Middle frontal gyrus (tissue), 1 donor: ENCODE measurements at regions not wholly inside any gene's neighbourhood (a gene's known extent, or its start where the extent isn't known, plus 50 kb on each side); places are given as distances from the start of the nearest gene placed in this dataset.
"Not testable (repeated sequence)": the region's sequence is repeated elsewhere in the genome, so short reads cannot be mapped to it uniquely, and the experiment has no call there.

Source experiments
- DNase-seq: peaks from one replicate; pipeline ENCODE4 v3.0.0-alpha.2; 2015; ENCODE audit warnings: low spot score; ENCODE audit errors: extremely low spot score

DNA sequence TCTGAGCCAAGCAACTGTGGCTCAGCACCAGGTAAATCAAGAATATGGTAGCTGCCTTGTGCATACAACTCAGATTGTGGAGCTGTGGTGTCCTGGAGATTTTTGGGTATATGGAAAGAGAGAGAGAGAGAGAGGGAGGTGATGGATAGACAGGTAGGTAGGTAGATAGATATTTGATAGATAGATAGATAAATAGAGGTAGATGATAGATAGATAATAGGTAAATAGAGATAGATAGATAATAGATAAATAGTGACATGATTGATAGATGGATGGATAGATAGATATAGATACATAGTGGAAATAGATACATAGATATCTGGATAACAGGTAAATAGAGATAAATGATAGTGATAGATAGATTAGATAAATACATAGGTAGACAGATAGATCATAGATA lies 206.3 kb downstream of the KLF6 start:
- DNase-seq, result no peak

DNA sequence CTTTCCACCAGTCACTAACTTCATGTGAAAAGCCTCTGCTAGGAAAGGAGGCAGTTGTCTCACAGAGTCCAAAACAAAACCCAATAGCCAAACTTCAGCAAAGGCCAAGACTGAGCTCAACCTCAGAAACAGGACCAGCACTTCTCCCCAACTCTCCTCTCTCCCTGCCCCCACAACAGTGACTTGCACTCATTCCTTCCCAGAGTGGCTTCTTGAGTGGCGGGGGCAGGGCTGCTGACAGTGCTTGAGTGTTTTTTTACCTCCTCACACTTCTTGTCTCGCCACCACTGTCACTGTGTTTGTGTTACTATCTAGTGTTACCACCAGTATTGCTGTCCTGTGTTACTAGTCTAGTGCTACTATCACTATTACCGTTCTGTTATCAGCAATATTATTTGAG lies 206.8 kb downstream of the KLF6 start:
- DNase-seq, result no peak

DNA sequence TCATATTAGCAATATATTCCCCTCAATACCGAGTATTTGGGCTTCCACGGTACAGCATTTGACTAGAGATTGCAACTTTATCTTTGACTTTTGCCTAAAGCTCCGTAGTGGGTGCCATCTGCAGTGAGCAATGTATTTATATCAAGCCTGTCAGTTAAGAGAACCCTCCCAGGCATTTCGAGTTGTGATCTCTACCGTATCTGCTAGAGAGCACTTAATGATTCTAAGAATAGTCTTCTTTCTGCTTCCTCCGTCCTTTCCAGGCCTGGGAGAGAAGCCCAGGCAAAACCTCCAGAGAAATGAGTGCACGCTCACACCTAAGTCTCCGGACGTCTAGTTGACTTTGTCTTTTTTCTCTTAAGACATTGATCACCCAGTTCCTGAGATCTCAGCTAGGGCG lies 210.6 kb downstream of the KLF6 start:
- DNase-seq, result no peak

DNA sequence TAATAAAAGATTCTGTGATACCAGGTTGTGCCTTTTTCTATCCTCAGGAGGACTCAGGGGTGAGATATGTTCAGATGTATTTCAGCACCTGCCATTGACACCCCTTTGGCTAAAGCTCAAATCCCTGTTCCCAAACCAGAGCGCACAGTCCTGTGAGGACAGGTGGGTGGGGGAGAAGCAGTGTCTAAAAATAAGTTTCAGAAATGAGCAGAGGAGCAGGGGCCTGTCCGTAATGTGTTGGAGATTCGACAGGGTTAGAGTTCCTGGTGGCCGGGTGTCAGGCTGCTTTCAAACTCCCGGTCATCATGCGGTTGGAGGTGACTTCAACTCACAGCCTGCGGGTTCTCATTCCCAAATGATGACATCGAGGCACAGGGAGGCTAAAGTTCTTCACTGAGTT lies 211.5 kb downstream of the KLF6 start:
- no peak for DNase-seq

GRCh38 chr10:3571310-3571825 lies 213.6 kb downstream of the KLF6 start:
- no peak for DNase-seq

- no peak for DNase-seq
These were observed 214.1 kb downstream of the KLF6 start for GRCh38 chr10:3570855-3571266.

DNA sequence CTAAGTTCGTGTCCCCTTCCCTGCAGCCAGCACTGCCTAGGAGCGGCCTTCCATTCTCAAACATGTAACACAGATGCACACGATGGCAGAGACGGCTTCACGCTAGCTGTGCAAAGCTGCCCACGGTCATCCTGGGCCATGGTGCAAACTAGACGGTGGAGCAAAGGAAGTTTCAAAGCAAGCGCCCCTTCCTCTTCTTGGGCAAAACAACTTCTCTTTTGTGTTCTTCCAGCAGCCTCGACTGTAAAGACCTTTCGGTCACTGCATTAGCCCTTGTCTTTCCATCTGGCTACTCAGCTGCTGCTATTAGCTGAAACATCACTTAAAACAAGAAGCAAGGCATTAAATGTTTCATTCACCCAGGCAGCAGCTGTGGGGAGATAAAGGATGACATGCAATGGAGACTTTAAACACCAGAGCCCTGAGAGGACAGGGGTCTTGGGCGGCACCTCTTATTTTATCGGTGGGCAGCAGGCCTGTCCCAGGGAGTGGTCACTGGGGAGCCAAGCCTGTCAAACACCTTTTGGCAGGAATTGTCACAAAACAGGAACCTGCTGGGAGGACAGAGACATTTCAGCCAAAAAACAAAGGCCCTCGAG lies 214.8 kb downstream of the KLF6 start:
- no peak for DNase-seq

- no peak for DNase-seq
These were observed 216.0 kb downstream of the KLF6 start for GRCh38 chr10:3568983-3569382.

DNA sequence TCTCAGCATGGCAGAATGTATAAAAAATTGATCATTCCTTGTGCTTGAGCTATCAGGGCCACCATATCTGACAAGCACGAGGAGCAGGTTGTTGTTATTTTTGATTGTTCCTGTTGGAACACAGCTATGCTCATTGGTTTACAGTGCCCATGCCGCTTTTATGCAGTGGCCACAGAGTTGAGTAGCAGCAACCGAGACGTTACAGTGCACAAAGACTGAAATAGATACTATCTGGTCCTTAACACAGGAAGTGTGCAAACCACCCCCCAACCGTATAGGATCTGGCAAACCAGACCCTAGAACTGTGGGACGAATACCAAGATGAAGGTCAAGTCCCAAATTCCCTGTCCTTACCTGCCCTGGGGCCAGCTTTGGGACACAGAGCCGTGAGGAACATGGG lies 216.6 kb downstream of the KLF6 start:
- no peak for DNase-seq

- DNase-seq, result no peak
These were observed 217.6 kb downstream of the KLF6 start for GRCh38 chr10:3567291-3567963.

DNA sequence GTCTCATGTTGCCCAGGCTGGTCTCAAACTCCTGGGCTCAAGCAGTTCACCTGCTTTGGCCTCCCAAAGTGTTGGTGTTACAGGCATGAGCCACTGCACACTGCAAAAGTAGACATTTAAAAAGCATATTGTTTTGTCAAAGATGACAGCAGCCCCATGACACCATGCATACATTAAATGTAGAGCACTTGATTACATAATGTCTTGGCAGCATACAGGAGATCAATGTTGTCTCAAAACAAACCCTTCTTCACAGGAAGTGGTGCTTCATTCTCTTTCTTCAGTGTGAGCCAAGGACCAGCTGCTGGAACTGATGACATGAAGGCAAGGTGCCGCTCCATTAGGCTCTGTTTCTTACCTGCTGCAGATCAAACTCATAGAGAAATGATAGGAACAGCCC lies 218.4 kb downstream of the KLF6 start:
- DNase-seq, result no peak

- no peak for DNase-seq
These were observed 220.5 kb downstream of the KLF6 start for GRCh38 chr10:3564346-3565002.

DNA sequence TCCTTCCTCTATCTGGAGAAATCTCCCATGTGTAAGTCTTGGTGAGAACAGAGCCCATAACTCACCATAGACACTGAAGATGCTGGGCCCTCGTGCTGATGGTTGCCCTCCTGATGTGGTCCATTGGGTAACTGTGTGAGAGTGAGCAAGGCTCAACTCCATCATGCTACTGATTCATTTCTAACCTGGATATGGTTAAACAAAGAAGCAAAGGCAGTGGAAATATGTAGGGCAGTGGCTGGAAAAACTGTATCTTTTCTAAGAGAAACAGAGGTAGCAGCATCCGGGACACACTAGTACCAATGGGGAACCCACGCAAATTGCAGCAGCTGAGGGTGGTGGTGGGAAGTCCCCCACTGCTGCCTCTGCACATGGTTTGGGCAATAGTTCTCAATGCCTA lies 221.7 kb downstream of the KLF6 start:
- DNase-seq, result no peak

GRCh38 chr10:3560628-3561027 lies 224.4 kb downstream of the KLF6 start:
- DNase-seq, result not testable (repeated sequence)

DNA sequence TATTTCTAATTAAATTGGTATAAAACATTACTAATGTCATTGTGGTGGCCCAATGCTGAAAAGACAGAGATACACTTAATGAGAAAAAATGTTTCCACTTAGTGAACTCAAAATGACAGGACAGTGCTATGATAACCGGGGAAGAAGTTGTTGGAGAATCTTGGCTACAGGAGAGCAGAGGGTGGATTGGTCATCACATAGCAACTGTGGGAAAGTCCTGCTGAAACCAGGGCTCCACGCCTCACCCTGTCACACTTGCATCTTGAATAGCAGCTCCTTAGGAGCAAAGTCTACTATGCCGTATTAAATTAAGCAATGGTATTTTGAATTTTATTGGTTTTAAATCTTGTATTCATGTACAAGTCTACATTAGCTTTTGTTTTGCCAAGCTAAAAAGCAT lies 225.5 kb downstream of the KLF6 start:
- no peak for DNase-seq

DNA sequence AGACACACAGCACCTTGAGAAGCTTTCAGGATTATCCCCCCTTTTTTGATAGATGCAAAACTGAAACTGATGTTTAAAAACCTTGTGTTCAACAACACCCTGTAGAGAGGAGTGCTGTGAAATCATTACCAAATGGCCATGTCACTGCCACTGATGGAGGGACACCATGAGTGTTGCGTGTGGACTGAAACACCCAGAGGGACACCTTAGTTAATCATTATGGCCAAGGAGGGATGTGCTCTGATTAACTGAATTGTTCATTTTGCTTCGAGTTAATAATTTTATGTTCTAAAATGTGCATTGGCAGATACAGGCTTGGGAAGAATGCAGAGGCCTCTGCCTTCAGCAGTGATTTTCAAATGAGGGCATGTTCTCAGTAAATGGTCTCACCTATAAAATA lies 226.0 kb downstream of the KLF6 start:
- DNase-seq, result no peak

GRCh38 chr10:3556191-3557017 lies 228.6 kb downstream of the KLF6 start:
- not testable (repeated sequence) for DNase-seq

GRCh38 chr10:3554121-3554522 lies 230.9 kb downstream of the KLF6 start:
- DNase-seq, result no peak

- DNase-seq, result no peak
These were observed 232.7 kb downstream of the KLF6 start for GRCh38 chr10:3552281-3552680.

DNA sequence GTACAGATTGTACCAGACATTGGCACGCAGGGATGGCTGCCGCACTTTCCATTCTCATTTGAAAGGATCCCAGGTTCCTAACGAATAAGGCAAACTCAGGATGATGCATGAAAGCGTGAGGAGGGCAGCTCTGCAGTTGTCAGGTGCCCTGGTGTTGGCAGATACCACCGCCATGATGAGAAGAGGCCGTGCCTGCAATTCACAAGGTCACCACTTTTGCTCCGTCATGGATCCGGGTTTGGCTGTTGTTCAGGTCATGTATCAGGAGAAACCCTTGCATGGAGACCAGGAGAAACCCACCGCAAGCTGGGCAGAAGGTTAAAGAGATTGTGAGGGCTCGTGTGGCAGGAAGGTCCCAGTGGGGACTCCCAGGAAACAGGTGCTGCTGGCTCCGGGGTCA lies 233.2 kb downstream of the KLF6 start:
- DNase-seq, result no peak

- DNase-seq, result no peak
These were observed 235.9 kb downstream of the KLF6 start for GRCh38 chr10:3549118-3549517.

DNA sequence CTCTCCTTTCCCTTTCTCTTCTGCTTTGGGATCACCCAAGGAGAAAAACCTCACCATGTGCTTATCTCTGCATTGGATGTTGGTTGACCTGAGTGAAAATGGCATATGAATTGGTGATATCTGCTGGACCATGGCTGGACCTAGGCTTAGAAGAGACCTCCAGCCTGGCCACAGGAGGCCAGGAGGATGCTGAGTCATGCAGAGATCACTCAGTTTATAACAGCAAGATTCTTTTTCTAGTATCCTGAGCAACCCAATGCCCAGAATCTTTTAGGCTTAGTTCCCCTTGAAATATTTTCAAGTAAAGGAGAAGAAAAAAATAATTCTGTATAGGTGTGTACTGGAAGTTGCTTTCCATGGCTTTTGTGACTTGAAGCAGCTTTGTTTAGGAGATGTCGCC lies 236.3 kb downstream of the KLF6 start:
- DNase-seq, result no peak
